ENCODE measurements at regions not wholly inside any gene's neighbourhood (a gene's known extent, or its start where the extent isn't known, plus 50 kb on each side); places are given as distances from the start of the nearest gene placed in this dataset.

DNA sequence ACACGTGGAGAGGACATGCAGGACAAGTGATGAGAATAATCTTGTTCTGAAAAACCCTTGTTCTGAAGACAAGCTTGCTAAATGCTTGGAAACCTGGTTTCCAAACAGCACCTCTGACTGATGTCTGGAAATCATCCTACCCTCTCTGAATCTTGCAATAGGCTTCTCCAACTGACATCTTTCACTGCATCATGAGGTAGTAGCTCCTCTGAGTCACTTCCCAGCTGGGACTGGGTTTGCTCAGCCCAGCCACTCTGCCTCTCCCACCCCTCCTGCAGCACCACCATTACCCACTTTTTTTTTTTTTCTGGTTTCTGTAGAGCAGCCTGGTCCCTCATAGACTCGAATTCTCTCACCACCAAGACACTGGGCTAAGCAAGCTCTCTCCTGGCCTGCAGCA, 919.8 kb downstream of the GRID1 start:
- POLR2A ChIA-PET: no interaction called here
- Histone ChIP-seq H3K36me3 (ENCODE audit: control insufficient read depth in 2 of 2, insufficient read depth in 1 of 2, low read length in 2 of 2) (no peaks in the 10 kb centered on the region), H3K4me1 (ENCODE audit: control insufficient read depth, insufficient read depth, low read length) (no peaks in the 10 kb centered on the region), H3K9me3 (ENCODE audit: control insufficient read depth, insufficient read depth, low read depth, low read length) (no peaks in the 10 kb centered on the region), H3K27ac (ENCODE audit: extremely low read depth, low read depth, low read length) (no peak overlapping the region), H3K4me3 (ENCODE audit: low read depth, low read length) (no peak overlapping the region)
- CTCF ChIA-PET: no interaction called here
- TF ChIP-seq ZNF146 (tag by site-specific recombination; IDR thresholded peaks at IDR 0.05) (no peak), ZNF37A (tag by site-specific recombination; IDR thresholded peaks at IDR 0.05) (no peak), KLF7 (tag by site-specific recombination; IDR thresholded peaks at IDR 0.05; ENCODE audit: borderline replicate concordance) (no peak), ZBTB48 (tag by site-specific recombination; IDR thresholded peaks at IDR 0.05) (no peak)
- TF ChIP-seq, protein P1, sequence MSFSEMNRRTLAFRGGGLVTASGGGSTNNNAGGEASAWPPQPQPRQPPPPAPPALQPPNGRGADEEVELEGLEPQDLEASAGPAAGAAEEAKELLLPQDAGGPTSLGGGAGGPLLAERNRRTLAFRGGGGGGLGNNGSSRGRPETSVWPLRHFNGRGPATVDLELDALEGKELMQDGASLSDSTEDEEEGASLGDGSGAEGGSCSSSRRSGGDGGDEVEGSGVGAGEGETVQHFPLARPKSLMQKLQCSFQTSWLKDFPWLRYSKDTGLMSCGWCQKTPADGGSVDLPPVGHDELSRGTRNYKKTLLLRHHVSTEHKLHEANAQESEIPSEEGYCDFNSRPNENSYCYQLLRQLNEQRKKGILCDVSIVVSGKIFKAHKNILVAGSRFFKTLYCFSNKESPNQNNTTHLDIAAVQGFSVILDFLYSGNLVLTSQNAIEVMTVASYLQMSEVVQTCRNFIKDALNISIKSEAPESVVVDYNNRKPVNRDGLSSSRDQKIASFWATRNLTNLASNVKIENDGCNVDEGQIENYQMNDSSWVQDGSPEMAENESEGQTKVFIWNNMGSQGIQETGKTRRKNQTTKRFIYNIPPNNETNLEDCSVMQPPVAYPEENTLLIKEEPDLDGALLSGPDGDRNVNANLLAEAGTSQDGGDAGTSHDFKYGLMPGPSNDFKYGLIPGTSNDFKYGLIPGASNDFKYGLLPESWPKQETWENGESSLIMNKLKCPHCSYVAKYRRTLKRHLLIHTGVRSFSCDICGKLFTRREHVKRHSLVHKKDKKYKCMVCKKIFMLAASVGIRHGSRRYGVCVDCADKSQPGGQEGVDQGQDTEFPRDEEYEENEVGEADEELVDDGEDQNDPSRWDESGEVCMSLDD (tag by site-specific recombination; IDR thresholded peaks at IDR 0.05): no peak

GRCh38 chr10:85447690-85448089, 918.9 kb downstream of the GRID1 start:
- POLR2A ChIA-PET: no interaction called here
- CTCF ChIA-PET: no interaction called here
- no peaks in the 10 kb centered on the region for H3K4me1 ChIP-seq (ENCODE audit: control insufficient read depth, insufficient read depth, low read length)
- H3K9me3 ChIP-seq (ENCODE audit: control insufficient read depth, insufficient read depth, low read depth, low read length): no peaks in the 10 kb centered on the region
- TF ChIP-seq ZNF148 (tag by site-specific recombination; IDR thresholded peaks at IDR 0.05; ENCODE audit: borderline replicate concordance) (no peak), ZNF658 (tag by site-specific recombination; IDR thresholded peaks at IDR 0.05) (no peak), ZNF394 (tag by site-specific recombination; IDR thresholded peaks at IDR 0.05; ENCODE audit: borderline replicate concordance) (no peak), ZBTB17 (tag by site-specific recombination; IDR thresholded peaks at IDR 0.05) (no peak), HOXD13 (CRISPR knock-in tag; IDR thresholded peaks at IDR 0.05; ENCODE audit: borderline replicate concordance) (no peak), ZNF174 (tag by site-specific recombination; IDR thresholded peaks at IDR 0.05) (no peak), ZNF530 (tag by site-specific recombination; IDR thresholded peaks at IDR 0.05; ENCODE audit: low read depth) (no peak), ZNF529 (tag by site-specific recombination; IDR thresholded peaks at IDR 0.05; ENCODE audit: insufficient replicate concordance) (no peak), ZNF707 (tag by site-specific recombination; IDR thresholded peaks at IDR 0.05) (no peak), ZNF292 (tag by site-specific recombination; IDR thresholded peaks at IDR 0.05; ENCODE audit: borderline replicate concordance, low read depth) (no peak)
- H3K36me3 ChIP-seq (ENCODE audit: control insufficient read depth in 2 of 2, insufficient read depth in 1 of 2, low read length in 2 of 2): no peaks in the 10 kb centered on the region
- H3K4me3 ChIP-seq (ENCODE audit: low read depth, low read length): no peak overlapping the region
- no peak overlapping the region for H3K27ac ChIP-seq (ENCODE audit: extremely low read depth, low read depth, low read length)

DNA sequence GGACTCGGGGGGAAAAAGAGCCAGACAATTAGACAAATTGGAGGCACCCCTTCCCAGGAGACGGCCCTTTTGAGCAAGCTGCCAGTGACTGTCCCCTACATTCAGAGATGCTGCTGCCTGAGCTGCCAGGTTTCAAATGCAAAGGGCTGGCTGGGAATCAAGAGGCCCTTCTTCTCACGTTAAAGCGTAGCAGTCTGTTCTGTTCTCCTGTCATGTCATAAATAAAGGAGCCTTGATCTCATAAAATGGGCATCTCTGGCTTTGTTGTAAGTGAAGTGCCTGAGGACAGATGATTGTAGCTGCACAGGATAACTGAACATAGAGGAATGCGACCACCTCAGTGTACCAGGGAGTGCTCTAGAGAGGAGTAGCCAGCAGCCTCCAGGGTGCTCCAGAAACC, 917.9 kb downstream of the GRID1 start:
- Histone ChIP-seq H3K4me1 (ENCODE audit: control insufficient read depth, insufficient read depth, low read length) (no peaks in the 10 kb centered on the region), H3K27ac (ENCODE audit: extremely low read depth, low read depth, low read length) (no peak overlapping the region), H3K36me3 (ENCODE audit: control insufficient read depth in 2 of 2, insufficient read depth in 1 of 2, low read length in 2 of 2) (no peaks in the 10 kb centered on the region), H3K4me3 (ENCODE audit: low read depth, low read length) (no peak overlapping the region), H3K9me3 (ENCODE audit: control insufficient read depth, insufficient read depth, low read depth, low read length) (no peaks in the 10 kb centered on the region)
- CTCF ChIA-PET: no interaction called here
- POLR2A ChIA-PET: no interaction called here
- TF ChIP-seq ZNF521 (tag by site-specific recombination; IDR thresholded peaks at IDR 0.05) (no peak), ZSCAN30 (tag by site-specific recombination; IDR thresholded peaks at IDR 0.05) (no peak), TRIM28 (IDR thresholded peaks at IDR 0.05; ENCODE audit: borderline replicate concordance, low read length) (no peak)
